Loucy (cell line): ENCODE measurements at regions not wholly inside any gene's neighbourhood (a gene's known extent, or its start where the extent isn't known, plus 50 kb on each side); places are given as distances from the start of the nearest gene placed in this dataset.

ENCODE experiments used
- EZH2phosphoT487 ChIP-seq: fragments of 200-600 bp; IDR thresholded peaks from 2 replicates; pipeline ENCODE4 v1.6.1; 2018; ENCODE audit warnings: antibody characterized with exemption, mild to moderate bottlenecking, moderate library complexity, borderline replicate concordance
- TF ChIP-seq, protein P1 (sequence below): fragments of 200-600 bp; sonication (generic); conservative IDR thresholded peaks from 2 replicates; pipeline ENCODE4 v1.5.1; 2014; ENCODE audit warnings: mild to moderate bottlenecking, antibody characterized with exemption, low read length

DNA sequence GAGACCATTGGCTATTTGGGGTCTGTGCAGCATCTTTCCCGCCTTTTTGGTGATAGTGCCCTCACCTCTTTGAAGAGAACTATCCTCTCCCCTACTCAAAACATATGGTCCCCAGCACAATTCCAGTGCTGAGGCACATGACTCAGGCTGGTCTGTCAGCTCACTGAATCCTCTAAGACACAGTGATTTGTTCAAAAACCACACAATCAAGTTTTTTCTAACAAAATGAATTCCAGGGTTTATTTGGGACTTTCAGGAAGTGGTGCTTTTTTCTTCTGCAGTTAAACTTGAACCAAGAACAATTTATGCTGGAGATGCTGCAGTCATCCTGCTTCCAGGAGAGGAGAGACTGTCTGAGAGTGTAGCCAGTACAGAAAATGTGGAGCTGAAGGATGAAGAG, 142.5 kb upstream of the LMCD1 start:
- TF ChIP-seq, protein P1, sequence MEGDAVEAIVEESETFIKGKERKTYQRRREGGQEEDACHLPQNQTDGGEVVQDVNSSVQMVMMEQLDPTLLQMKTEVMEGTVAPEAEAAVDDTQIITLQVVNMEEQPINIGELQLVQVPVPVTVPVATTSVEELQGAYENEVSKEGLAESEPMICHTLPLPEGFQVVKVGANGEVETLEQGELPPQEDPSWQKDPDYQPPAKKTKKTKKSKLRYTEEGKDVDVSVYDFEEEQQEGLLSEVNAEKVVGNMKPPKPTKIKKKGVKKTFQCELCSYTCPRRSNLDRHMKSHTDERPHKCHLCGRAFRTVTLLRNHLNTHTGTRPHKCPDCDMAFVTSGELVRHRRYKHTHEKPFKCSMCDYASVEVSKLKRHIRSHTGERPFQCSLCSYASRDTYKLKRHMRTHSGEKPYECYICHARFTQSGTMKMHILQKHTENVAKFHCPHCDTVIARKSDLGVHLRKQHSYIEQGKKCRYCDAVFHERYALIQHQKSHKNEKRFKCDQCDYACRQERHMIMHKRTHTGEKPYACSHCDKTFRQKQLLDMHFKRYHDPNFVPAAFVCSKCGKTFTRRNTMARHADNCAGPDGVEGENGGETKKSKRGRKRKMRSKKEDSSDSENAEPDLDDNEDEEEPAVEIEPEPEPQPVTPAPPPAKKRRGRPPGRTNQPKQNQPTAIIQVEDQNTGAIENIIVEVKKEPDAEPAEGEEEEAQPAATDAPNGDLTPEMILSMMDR: no peak
- TF ChIP-seq EZH2phosphoT487: no peak
